ENCODE measurements at regions not wholly inside any gene's neighbourhood (a gene's known extent, or its start where the extent isn't known, plus 50 kb on each side); places are given as distances from the start of the nearest gene placed in this dataset.

DNA sequence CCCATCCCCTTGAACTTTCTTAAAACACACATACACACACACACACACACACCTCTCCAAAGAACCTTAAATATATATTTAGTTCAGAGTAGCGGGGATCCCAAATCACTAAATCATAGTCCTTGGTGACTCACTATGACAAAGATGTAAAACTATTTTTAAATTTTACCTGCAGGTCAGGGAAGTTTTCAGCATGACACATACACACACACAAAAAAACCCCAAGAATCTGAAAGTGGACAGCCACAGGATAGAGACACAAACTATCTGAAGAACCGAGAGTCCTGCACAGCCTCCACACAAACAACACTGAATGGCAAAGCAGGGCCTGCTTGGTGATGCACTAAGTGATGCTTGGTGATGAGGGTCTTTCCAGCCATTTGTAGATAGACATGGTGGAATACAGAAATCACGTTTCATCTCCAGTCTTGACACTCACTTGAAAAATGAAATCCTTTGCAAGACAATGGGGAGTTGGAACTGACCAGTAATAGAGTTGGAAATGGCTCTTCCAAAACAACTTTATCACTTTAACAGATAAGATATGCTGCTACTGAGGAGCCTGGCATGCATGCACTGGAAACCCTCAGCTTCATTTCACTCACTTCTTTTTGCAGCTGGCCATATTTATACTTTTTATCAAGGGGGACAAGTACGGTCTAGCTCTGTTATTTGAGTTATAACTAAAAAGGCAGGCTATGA is 307.3 kb downstream of the RAPGEF2 start:
- DNase-seq (ENCODE audit: low read depth) = no peak
- no peak overlapping the region for H3K4me3 ChIP-seq (ENCODE audit: low read depth, low read length)
- TF ChIP-seq, protein P1, sequence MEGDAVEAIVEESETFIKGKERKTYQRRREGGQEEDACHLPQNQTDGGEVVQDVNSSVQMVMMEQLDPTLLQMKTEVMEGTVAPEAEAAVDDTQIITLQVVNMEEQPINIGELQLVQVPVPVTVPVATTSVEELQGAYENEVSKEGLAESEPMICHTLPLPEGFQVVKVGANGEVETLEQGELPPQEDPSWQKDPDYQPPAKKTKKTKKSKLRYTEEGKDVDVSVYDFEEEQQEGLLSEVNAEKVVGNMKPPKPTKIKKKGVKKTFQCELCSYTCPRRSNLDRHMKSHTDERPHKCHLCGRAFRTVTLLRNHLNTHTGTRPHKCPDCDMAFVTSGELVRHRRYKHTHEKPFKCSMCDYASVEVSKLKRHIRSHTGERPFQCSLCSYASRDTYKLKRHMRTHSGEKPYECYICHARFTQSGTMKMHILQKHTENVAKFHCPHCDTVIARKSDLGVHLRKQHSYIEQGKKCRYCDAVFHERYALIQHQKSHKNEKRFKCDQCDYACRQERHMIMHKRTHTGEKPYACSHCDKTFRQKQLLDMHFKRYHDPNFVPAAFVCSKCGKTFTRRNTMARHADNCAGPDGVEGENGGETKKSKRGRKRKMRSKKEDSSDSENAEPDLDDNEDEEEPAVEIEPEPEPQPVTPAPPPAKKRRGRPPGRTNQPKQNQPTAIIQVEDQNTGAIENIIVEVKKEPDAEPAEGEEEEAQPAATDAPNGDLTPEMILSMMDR (IDR thresholded peaks at IDR 0.05; ENCODE audit: control insufficient read depth, extremely low read depth, insufficient read depth) = no peak

DNA sequence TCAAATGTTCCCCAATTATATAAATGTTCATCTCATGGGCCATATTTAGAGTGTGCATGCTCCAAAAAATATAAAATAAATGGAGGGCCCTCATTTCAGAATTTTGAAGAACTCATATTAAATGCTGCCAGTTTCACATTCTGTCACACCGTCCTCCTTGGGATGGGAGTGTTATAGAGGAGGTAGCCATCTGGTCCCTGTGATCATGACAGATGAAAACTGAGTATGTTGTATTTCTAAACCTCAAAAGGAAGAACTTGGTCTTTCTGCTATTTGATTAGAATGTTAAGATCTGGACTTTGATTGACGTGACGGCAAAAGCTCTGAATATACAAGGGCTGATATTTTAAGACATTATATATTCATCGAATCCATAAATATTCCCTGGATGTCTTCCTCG is 308.0 kb downstream of the RAPGEF2 start:
- H3K4me3 ChIP-seq (ENCODE audit: low read depth, low read length) = no peak overlapping the region
- no peak for DNase-seq (ENCODE audit: low read depth)
- TF ChIP-seq, protein P1 (IDR thresholded peaks at IDR 0.05; ENCODE audit: control insufficient read depth, extremely low read depth, insufficient read depth) = no peak

DNA sequence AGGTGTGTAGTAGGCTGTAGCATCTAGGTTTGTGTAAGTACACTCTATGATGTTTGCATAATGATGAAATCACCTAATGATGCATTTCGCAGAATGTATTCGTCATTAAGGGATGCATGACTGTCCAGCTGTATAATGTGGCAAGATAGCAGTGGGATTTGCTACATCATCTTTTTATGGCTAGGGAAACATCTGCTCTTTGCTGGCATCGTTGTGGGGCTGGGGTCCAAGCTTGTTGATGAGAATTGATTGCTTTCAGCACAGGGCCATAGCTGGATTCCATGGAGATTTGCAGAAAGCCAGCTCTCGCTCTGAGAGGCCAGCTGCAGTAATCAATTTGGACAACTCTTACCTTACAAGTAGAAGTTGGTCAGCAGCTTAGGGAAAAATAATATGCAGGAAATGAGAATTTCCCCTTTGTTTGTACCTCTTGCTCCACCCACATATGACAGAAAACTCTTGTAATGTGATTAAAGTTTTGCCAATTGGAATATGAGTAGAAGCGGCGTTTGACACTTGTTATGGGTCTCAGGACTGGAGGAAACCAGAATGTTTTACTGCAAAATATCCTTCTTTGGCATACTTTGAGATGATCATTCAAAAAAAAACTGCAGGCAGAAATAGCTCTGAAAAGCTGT is 310.5 kb downstream of the RAPGEF2 start:
- DNase-seq (ENCODE audit: low read depth) = no peak
- H3K4me3 ChIP-seq (ENCODE audit: low read depth, low read length) = no peak overlapping the region
- TF ChIP-seq, protein P1 (IDR thresholded peaks at IDR 0.05; ENCODE audit: control insufficient read depth, extremely low read depth, insufficient read depth) = no peak

DNA sequence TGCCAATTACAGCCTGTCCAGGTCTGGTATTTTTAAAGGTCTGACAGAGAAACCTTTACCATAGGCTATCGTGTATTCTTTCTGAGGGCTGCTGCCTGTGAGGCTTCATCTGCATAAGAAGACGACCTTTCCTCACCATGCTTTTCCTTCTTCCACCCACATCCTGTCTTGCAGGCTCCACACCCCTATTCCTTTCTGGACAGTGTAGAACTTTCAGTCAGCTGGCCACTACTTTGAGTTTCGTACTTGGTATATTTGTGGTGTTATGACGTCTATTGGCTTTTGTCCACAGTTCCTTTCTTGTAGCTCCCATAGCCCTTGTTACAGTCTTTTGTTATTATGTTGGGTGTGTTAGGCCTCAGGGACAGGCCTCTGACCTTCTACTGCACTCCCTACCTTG is 311.4 kb downstream of the RAPGEF2 start:
- no peak for DNase-seq (ENCODE audit: low read depth)
- TF ChIP-seq, protein P1 (IDR thresholded peaks at IDR 0.05; ENCODE audit: control insufficient read depth, extremely low read depth, insufficient read depth) = no peak
- no peak overlapping the region for H3K4me3 ChIP-seq (ENCODE audit: low read depth, low read length)

DNA sequence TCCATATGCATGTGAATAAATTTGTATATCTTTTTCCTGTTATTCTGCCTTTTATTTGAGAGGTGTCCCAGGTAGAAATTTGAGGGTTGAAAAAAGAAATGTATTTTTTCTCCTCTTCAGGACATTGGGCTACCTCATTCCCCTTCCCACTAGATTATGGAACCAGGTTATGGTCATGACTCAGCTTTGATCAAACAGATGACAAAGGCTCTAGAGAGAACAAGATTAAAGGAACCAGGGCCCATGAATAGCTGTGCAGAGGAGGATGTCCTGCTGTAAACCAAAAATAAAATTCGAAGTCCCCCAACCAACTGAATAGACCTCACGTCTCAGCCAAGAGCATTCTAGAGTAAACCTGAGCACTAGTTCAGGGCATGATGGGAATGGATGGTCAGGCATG is 313.2 kb downstream of the RAPGEF2 start:
- TF ChIP-seq, protein P1 (IDR thresholded peaks at IDR 0.05; ENCODE audit: control insufficient read depth, extremely low read depth, insufficient read depth) = no peak
- DNase-seq (ENCODE audit: low read depth) = no peak
- no peak overlapping the region for H3K4me3 ChIP-seq (ENCODE audit: low read depth, low read length)

DNA sequence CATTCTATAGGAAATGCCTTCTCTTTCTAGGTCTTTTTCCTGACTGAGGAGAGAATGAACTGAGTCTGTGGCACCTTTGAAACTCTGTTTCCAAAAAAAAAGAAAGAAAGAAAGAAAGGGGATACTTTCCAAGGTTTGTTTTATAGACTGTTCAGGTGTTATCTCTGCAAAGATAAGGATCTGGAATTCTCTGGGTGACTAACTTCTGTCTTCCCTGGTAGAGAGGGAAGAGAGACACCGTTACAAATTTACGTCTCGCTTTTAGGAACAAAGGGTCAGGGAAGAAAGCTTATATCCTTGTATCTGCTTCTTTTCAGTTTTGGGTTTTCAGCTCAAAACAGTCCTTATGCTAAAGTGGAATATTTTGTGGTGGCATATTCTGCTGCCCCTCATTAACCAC is 314.1 kb downstream of the RAPGEF2 start:
- H3K4me3 ChIP-seq (ENCODE audit: low read depth, low read length) = no peak overlapping the region
- TF ChIP-seq, protein P1 (IDR thresholded peaks at IDR 0.05; ENCODE audit: control insufficient read depth, extremely low read depth, insufficient read depth) = no peak
- no peak for DNase-seq (ENCODE audit: low read depth)
